ENCODE measurements at regions not wholly inside any gene's neighbourhood (a gene's known extent, or its start where the extent isn't known, plus 50 kb on each side); places are given as distances from the start of the nearest gene placed in this dataset.

DNA sequence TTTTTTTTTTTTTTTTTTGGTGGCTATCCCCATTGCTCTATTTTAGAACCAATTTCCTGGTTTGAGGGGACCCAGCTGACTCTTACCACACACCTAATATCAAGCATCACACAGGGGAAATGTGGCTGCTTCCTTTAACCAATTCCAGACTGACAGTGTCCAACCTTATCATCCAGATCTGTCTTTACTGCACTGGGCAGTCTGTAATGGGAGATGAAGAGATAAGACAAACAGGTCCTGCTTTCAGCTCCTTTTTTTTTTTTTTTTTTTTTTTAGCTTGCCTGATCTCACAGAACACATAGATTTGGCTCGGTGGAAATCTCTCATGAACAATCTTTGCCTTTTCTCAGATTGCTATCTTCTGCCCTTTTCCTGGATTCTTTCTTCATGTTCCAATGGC, 198.8 kb upstream of the TYRP1 start:
- TF ChIP-seq, protein P1, sequence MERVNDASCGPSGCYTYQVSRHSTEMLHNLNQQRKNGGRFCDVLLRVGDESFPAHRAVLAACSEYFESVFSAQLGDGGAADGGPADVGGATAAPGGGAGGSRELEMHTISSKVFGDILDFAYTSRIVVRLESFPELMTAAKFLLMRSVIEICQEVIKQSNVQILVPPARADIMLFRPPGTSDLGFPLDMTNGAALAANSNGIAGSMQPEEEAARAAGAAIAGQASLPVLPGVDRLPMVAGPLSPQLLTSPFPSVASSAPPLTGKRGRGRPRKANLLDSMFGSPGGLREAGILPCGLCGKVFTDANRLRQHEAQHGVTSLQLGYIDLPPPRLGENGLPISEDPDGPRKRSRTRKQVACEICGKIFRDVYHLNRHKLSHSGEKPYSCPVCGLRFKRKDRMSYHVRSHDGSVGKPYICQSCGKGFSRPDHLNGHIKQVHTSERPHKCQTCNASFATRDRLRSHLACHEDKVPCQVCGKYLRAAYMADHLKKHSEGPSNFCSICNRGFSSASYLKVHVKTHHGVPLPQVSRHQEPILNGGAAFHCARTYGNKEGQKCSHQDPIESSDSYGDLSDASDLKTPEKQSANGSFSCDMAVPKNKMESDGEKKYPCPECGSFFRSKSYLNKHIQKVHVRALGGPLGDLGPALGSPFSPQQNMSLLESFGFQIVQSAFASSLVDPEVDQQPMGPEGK (tag by site-specific recombination; IDR thresholded peaks at IDR 0.05) = no peak
- TF ChIP-seq, protein P2, sequence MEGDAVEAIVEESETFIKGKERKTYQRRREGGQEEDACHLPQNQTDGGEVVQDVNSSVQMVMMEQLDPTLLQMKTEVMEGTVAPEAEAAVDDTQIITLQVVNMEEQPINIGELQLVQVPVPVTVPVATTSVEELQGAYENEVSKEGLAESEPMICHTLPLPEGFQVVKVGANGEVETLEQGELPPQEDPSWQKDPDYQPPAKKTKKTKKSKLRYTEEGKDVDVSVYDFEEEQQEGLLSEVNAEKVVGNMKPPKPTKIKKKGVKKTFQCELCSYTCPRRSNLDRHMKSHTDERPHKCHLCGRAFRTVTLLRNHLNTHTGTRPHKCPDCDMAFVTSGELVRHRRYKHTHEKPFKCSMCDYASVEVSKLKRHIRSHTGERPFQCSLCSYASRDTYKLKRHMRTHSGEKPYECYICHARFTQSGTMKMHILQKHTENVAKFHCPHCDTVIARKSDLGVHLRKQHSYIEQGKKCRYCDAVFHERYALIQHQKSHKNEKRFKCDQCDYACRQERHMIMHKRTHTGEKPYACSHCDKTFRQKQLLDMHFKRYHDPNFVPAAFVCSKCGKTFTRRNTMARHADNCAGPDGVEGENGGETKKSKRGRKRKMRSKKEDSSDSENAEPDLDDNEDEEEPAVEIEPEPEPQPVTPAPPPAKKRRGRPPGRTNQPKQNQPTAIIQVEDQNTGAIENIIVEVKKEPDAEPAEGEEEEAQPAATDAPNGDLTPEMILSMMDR (tag by site-specific recombination; IDR thresholded peaks at IDR 0.05) = no peak
- TF ChIP-seq, protein P3, sequence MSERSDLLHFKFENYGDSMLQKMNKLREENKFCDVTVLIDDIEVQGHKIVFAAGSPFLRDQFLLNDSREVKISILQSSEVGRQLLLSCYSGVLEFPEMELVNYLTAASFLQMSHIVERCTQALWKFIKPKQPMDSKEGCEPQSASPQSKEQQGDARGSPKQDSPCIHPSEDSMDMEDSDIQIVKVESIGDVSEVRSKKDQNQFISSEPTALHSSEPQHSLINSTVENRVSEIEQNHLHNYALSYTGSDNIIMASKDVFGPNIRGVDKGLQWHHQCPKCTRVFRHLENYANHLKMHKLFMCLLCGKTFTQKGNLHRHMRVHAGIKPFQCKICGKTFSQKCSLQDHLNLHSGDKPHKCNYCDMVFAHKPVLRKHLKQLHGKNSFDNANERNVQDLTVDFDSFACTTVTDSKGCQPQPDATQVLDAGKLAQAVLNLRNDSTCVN (tag by site-specific recombination; optimal IDR thresholded peaks at IDR 0.05) = no peak
- TF ChIP-seq MZF1 (tag by site-specific recombination; IDR thresholded peaks at IDR 0.05; ENCODE audit: borderline replicate concordance) (no peak), ZNF600 (tag by site-specific recombination; IDR thresholded peaks at IDR 0.05) (no peak), ZBTB21 (tag by site-specific recombination; IDR thresholded peaks at IDR 0.05) (no peak), ZNF223 (tag by site-specific recombination; IDR thresholded peaks at IDR 0.05) (no peak)

Measured in HEK293 (cell line).